Astrocyte of the spinal cord (primary cell): ENCODE measurements at regions not wholly inside any gene's neighbourhood (a gene's known extent, or its start where the extent isn't known, plus 50 kb on each side); places are given as distances from the start of the nearest gene placed in this dataset.

Source experiments
- DNase-seq: peaks from one replicate; pipeline ENCODE4 v3.0.0; 2011; ENCODE audit warnings: low read depth, low spot score
- H3K4me3 ChIP-seq: 2 replicates; pipeline ENCODE4 v1.5.1; 2011; ENCODE audit warnings: low read depth, mild to moderate bottlenecking, low read length, moderate library complexity
- CTCF ChIP-seq: IDR thresholded peaks from 2 replicates; pipeline ENCODE4 v1.5.1; 2012; ENCODE audit warnings: low read depth, mild to moderate bottlenecking, low read length, inconsistent platforms
- in situ Hi-C: cut with HindIII; loops from 2 replicates; pipeline ENCODE4 v1.10.0; 2017; ENCODE audit warnings: low sequenced_read_pairs

- H3K4me3 ChIP-seq, result no peak overlapping the region
- no peak for TF ChIP-seq CTCF
- DNase-seq, result no peak
- in situ Hi-C loops, result no loop called here
Measured at GRCh38 chr18:34640276-34640675, 69.8 kb upstream of the DTNA start.

GRCh38 chr18:34643989-34644388, 66.1 kb upstream of the DTNA start:
- peak; percentile 30 for DNase-seq
- in situ Hi-C loops, result no loop called here
- no peak overlapping the region for H3K4me3 ChIP-seq
- TF ChIP-seq CTCF, result peak; percentile 25

- DNase-seq, result no peak
- no peak overlapping the region for H3K4me3 ChIP-seq
- in situ Hi-C loops, result no loop called here
- TF ChIP-seq CTCF, result no peak
Measured at GRCh38 chr18:34647251-34647650, 62.8 kb upstream of the DTNA start.

- in situ Hi-C loops, result no loop called here
- DNase-seq, result no peak
- H3K4me3 ChIP-seq, result no peak overlapping the region
- no peak for TF ChIP-seq CTCF
Measured at GRCh38 chr18:34648269-34648985, 61.7 kb upstream of the DTNA start.

GRCh38 chr18:34649080-34649479, 61.0 kb upstream of the DTNA start:
- no peak for DNase-seq
- no peak for TF ChIP-seq CTCF
- no peak overlapping the region for H3K4me3 ChIP-seq
- in situ Hi-C loops, result no loop called here

- TF ChIP-seq CTCF, result no peak
- no peak overlapping the region for H3K4me3 ChIP-seq
- in situ Hi-C loops, result no loop called here
- DNase-seq, result peak; percentile 66
Measured at GRCh38 chr18:34650121-34650545, 60.0 kb upstream of the DTNA start.
